T-cell (primary cell): ENCODE measurements at regions not wholly inside any gene's neighbourhood (a gene's known extent, or its start where the extent isn't known, plus 50 kb on each side); places are given as distances from the start of the nearest gene placed in this dataset.

ENCODE experiments used
- ATAC-seq, 4 experiments: fragments of 200-7000 bp in 3 of 4; fragments of 150-1000 bp in 1 of 4; cut with Tn5 transposase; replicated peaks in 1 of 4; 1 replicate in 3 of 4; 2 replicates in 1 of 4; pipeline ENCODE4 v1.10.0; 2021; ENCODE audit warnings: moderate library complexity in 3 of 4, mild to moderate bottlenecking in 2 of 4, moderate number of reproducible peaks in 1 of 4
- CTCF ChIA-PET, 2 donors: fragments of 300-600 bp; sonication (Branson Sonifier 250); formaldehyde crosslinking; loops; one replicate each; lab custom pipeline; 2022; ENCODE audit warnings: antibody characterized with exemption in 2 of 2; lab: Charles Lee
- POLR2A ChIA-PET, 2 donors: fragments of 300-600 bp; sonication (Branson Sonifier 250); formaldehyde crosslinking; loops; one replicate each; lab custom pipeline; 2022; ENCODE audit warnings: antibody characterized with exemption in 2 of 2; lab: Charles Lee
- DNase-seq, 35 experiments: peaks; one replicate each; pipeline versions ENCODE4 v3.0.0 to v3.0.0-alpha.2; 2013 to 2023
- H3K27ac ChIP-seq: one replicate; pipeline ENCODE4 v1.5.1; 2013; ENCODE audit warnings: low read length
- H3K27me3 ChIP-seq, 2 experiments: replicated peaks in 1 of 2; 1 replicate in 1 of 2; 2 replicates in 1 of 2; pipeline versions ENCODE4 v1.6.1 to v1.7.0; 2013; ENCODE audit warnings: low read length in 1 of 2, mixed read lengths in 1 of 2; ENCODE audit not compliant: control insufficient read depth in 2 of 2, insufficient read depth in 2 of 2; ENCODE audit errors: extremely low read depth in 1 of 2
- H3K36me3 ChIP-seq, 2 donors: 1 replicate in 1 of 2; 2 replicates in 1 of 2; pipeline versions ENCODE4 v1.6.1 to v1.7.0; 2013; ENCODE audit warnings: low read length in 1 of 2; ENCODE audit not compliant: control insufficient read depth in 2 of 2, insufficient read depth in 1 of 2; ENCODE audit errors: extremely low read depth in 1 of 2
- H3K4me1 ChIP-seq, 2 experiments: 1 replicate in 1 of 2; 2 replicates in 1 of 2; pipeline versions ENCODE4 v1.6.1 to v1.7.0; 2013; ENCODE audit warnings: low read length in 2 of 2, mixed read lengths in 1 of 2; ENCODE audit not compliant: insufficient read depth in 2 of 2, control insufficient read depth in 1 of 2; ENCODE audit errors: extremely low read depth in 1 of 2
- H3K4me3 ChIP-seq, 2 donors: 1 replicate in 1 of 2; 2 replicates in 1 of 2; pipeline versions ENCODE4 v1.5.1 to v1.7.0; 2013; ENCODE audit warnings: mild to moderate bottlenecking in 2 of 2, low read length in 1 of 2, moderate library complexity in 1 of 2; ENCODE audit not compliant: control insufficient read depth in 1 of 2; ENCODE audit errors: extremely low read depth in 1 of 2
- H3K9me3 ChIP-seq: 2 replicates; pipeline ENCODE4 v1.7.0; 2013
- H3K27ac Mint-ChIP-seq, 2 donors: one replicate each; pipeline ENCODE4 v1.8.0; 2020 to 2021; ENCODE audit warnings: mild to moderate bottlenecking in 2 of 2, mixed read lengths in 2 of 2
- H3K27me3 Mint-ChIP-seq, 2 donors: one replicate each; pipeline ENCODE4 v1.8.0; 2021 to 2022; ENCODE audit warnings: mixed read lengths in 2 of 2
- H3K36me3 Mint-ChIP-seq: one replicate; pipeline ENCODE4 v1.8.0; 2021; ENCODE audit warnings: mixed read lengths
- H3K4me1 Mint-ChIP-seq, 3 donors: one replicate each; pipeline ENCODE4 v1.8.0; 2020 to 2022; ENCODE audit warnings: mixed read lengths in 3 of 3, mild to moderate bottlenecking in 1 of 3
- H3K4me3 Mint-ChIP-seq, 3 donors: one replicate each; pipeline ENCODE4 v1.8.0; 2020 to 2022; ENCODE audit warnings: mild to moderate bottlenecking in 3 of 3, mixed read lengths in 3 of 3, moderate library complexity in 3 of 3
- H3K9me3 Mint-ChIP-seq, 3 donors: one replicate each; pipeline ENCODE4 v1.8.0; 2020 to 2022; ENCODE audit warnings: mixed read lengths in 3 of 3
- WGBS: methylation state at CpG from one replicate; pipeline ENCODE4 v1.1.5; 2013; ENCODE audit warnings: missing lambda C conversion rate; ENCODE audit not compliant: insufficient coverage; 5-methylcytosine and 5-hydroxymethylcytosine counted together

DNA sequence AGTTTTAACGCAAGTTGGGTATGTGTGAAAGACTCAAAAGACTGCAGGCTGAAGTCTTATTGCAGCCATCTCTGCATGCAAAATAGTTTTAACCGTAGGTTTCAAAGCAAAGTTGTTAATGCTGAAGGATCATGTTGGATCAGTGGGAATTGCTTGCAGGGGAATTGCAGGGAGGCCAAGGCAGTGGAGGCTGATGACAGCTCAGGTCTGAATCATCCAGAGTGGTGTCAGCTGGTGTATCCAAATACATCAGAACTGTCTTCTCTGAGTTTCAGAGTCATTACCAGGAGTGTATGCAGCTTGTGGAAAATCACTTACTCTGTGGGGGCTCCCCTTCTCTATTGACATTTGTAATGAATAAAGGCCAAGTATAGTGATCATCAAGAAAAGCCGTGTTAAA lies 435.7 kb downstream of the SH3GL2 start:
- Histone ChIP-seq H3K27me3 (no peaks in the 10 kb centered on the region), H3K4me1 (no peaks in the 10 kb centered on the region), H3K9me3 (no peaks in the 10 kb centered on the region), H3K36me3 (no peaks in the 10 kb centered on the region), H3K27ac (no peak overlapping the region), H3K4me3 (no peak overlapping the region)
- 78% methylated on average over 2 of the region's 3 CpGs for WGBS
- Mint-ChIP-seq H3K4me3 (no peak overlapping the region), H3K27me3 (no peaks in the 10 kb centered on the region), H3K9me3 (peaks cover 5 to 17% (median 15%) of the 10 kb centered on the region in 3 donors), H3K27ac (no peak overlapping the region), H3K36me3 (no peaks in the 10 kb centered on the region), H3K4me1 (no peaks in the 10 kb centered on the region)
- ChIA-PET CTCF (no interaction called here), POLR2A (no interaction called here)
- DNase-seq (no peak), ATAC-seq (no peak)

DNA sequence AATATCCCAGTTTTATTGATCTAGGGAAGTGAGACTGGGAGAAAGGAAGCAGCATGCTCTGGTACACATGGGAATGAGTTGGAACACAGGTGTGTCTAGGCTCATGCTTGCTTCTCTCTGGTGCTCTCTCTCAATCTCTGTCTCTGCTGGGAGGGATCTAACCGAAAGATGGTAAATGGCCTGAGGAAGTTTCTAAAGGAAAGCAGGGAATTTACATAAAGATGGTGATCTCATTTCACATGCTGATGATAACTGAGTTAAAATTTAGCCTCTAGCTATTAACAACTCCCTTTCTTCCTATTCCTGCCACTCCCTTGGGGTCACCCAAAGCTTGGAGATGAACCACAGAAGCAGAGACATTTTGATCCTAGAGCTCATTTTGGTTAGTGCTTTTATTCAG lies 436.2 kb downstream of the SH3GL2 start:
- no peak overlapping the region for H3K27ac Mint-ChIP-seq
- no peaks in the 10 kb centered on the region for H3K36me3 Mint-ChIP-seq
- POLR2A ChIA-PET, result no interaction called here

DNA sequence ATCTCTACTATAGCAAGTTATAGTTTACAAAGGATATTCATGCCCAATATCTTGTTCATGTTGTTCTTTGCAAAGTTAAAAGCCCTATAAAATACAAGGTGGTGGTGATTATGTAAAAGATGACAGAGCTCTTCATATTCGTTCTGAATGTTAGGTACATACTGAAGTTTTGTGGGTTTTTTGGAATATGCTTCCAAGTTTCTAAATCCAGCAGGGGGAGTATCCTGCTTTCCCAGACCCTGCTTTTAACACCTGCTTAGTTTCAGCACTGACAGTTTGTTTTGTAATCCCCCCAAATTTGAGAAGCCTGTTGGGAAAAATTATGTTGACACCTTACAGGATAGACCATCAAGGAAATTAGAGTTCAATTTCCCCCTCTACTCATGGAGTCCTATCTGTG lies 438.3 kb downstream of the SH3GL2 start:
- Histone ChIP-seq H3K27ac (no peak overlapping the region), H3K4me3 (no peak overlapping the region), H3K4me1 (no peaks in the 10 kb centered on the region), H3K36me3 (no peaks in the 10 kb centered on the region), H3K9me3 (no peaks in the 10 kb centered on the region), H3K27me3 (no peaks in the 10 kb centered on the region)
- H3K36me3 Mint-ChIP-seq, result no peaks in the 10 kb centered on the region
- no peak overlapping the region for H3K27ac Mint-ChIP-seq
- H3K27me3 Mint-ChIP-seq, result no peaks in the 10 kb centered on the region
- no peak overlapping the region for H3K4me3 Mint-ChIP-seq
- H3K9me3 Mint-ChIP-seq, result peaks cover 5 to 22% (median 17%) of the 10 kb centered on the region in 3 donors
- POLR2A ChIA-PET, result no interaction called here
- H3K4me1 Mint-ChIP-seq, result no peaks in the 10 kb centered on the region
- DNase-seq (no peak), ATAC-seq (no peak)
- WGBS, result no CpG with 5 or more reads among the region's 1 CpG
- CTCF ChIA-PET, result no interaction called here

More for the DNA sequence above, 436.2 kb downstream of the SH3GL2 start:
- Histone ChIP-seq H3K27ac (no peak overlapping the region), H3K9me3 (no peaks in the 10 kb centered on the region), H3K4me1 (no peaks in the 10 kb centered on the region), H3K4me3 (no peak overlapping the region), H3K27me3 (no peaks in the 10 kb centered on the region), H3K36me3 (no peaks in the 10 kb centered on the region)
- no CpG with 5 or more reads among the region's 1 CpG for WGBS
- H3K4me1 Mint-ChIP-seq, result no peaks in the 10 kb centered on the region
- no peaks in the 10 kb centered on the region for H3K27me3 Mint-ChIP-seq
- peaks cover 5 to 17% (median 15%) of the 10 kb centered on the region in 3 donors for H3K9me3 Mint-ChIP-seq
- no peak for ATAC-seq
- CTCF ChIA-PET, result no interaction called here
- H3K4me3 Mint-ChIP-seq, result no peak overlapping the region
- DNase-seq, result no peak

DNA sequence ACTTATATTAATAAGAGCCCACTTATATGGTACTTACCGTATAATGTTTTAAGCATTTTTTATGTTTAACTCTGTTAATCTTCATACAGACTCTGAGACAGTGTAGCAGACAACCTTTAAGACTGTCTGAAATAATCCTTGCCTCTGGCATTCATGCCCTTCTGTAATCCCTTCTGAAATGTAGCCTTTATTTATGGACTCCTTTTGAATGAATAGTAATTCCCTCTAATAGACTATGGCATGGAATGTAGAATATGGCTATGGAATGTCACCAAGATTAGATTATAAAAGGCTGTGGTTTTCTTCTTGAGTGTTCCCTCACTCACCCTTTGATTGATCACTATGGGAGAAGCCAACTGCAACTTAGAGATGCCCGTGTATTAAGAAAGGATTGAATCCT lies 439.4 kb downstream of the SH3GL2 start:
- ChIA-PET CTCF (no interaction called here), POLR2A (no interaction called here)
- WGBS, result no CpG with 5 or more reads among the region's 2 CpGs
- Histone ChIP-seq H3K36me3 (no peaks in the 10 kb centered on the region), H3K9me3 (no peaks in the 10 kb centered on the region), H3K27me3 (no peaks in the 10 kb centered on the region), H3K4me3 (no peak overlapping the region), H3K4me1 (no peaks in the 10 kb centered on the region), H3K27ac (no peak overlapping the region)
- no peak overlapping the region for H3K27ac Mint-ChIP-seq
- no peak for DNase-seq
- no peaks in the 10 kb centered on the region for H3K27me3 Mint-ChIP-seq
- no peaks in the 10 kb centered on the region for H3K36me3 Mint-ChIP-seq
- H3K4me3 Mint-ChIP-seq, result no peak overlapping the region
- peaks cover 5 to 22% (median 17%) of the 10 kb centered on the region in 3 donors for H3K9me3 Mint-ChIP-seq
- ATAC-seq, result no peak
- no peaks in the 10 kb centered on the region for H3K4me1 Mint-ChIP-seq

DNA sequence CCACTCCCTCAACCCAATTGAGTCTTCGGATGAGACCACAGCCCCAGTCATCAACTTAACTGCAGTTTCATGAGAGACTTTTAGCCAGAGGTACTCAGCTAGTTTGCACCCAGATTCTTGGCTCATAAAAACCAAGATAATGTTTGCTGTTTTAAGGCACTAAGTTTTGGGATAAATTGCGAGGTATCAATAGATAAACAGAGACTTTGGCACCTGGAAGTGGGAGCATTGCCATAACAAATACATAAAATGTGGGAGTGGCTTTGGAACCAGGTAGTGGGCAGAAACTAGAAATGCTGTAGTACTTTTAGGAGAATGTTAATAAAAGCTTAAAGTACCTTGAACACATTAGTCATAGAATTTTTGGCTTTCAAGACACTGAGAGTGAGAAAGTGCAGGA lies 439.8 kb downstream of the SH3GL2 start:
- ChIA-PET CTCF (no interaction called here), POLR2A (no interaction called here)
- H3K27ac ChIP-seq, result no peak overlapping the region
- H3K27me3 ChIP-seq, result no peaks in the 10 kb centered on the region
- no CpG with 5 or more reads among the region's 2 CpGs for WGBS
- no peaks in the 10 kb centered on the region for H3K27me3 Mint-ChIP-seq
- no peaks in the 10 kb centered on the region for H3K4me1 ChIP-seq
- no peaks in the 10 kb centered on the region for H3K36me3 Mint-ChIP-seq
- H3K4me3 ChIP-seq, result no peak overlapping the region
- no peak for ATAC-seq
- H3K36me3 ChIP-seq, result no peaks in the 10 kb centered on the region
- H3K4me3 Mint-ChIP-seq, result no peak overlapping the region
- no peak overlapping the region for H3K27ac Mint-ChIP-seq
- no peak for DNase-seq
- peaks cover 5 to 22% (median 17%) of the 10 kb centered on the region in 3 donors for H3K9me3 Mint-ChIP-seq
- H3K4me1 Mint-ChIP-seq, result no peaks in the 10 kb centered on the region
- H3K9me3 ChIP-seq, result no peaks in the 10 kb centered on the region

DNA sequence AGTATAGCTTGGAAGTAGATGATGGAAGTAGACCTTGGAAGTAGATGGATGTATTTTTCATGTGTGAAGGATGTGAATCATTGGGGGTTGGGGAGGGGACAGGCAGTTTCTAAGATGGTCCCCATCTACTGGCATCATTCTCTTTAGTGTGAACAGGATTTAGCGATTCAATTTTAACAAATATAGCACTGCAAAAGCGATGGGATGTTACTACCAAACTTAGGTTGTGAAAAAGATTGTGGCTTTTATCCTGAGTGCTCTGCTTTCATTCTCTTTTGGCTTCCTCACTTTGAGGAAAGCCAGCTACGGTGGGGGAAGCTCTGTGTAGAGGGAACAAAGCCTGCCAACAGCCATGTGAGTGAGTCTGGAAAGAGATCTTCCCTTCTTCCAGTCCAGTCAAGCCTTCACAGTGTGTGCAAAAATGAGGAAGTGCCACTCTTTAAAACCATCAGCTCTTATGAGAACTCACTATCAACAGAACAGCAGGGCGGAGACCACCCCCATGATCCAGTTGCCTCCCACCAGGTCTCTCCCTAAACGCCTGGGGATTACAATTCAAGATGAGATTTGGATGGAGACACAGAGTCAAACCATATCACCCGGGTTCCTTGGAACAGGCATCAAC lies 441.4 kb downstream of the SH3GL2 start:
- H3K4me1 Mint-ChIP-seq, result no peaks in the 10 kb centered on the region
- H3K27me3 Mint-ChIP-seq, result no peaks in the 10 kb centered on the region

DNA sequence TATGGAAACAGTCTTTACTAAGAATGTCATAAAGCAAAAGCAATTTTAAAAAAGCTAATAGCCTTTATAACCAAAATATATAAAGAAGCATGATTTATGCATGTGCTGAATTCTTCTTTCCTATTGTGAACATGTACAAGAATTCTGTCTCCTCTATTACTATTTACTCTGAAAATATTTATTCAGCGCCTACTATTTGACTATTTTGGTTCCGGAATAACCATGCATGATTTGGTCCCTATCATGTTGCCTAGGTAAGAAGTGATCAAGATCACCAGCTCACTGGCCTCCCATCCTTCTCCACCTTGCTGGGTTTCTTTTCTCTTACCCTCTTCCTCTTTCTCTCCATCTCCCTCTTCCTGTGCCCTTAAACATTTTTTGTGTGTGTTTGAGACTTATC lies 443.8 kb downstream of the SH3GL2 start:
- ATAC-seq (no peak), DNase-seq (no peak)
- Histone ChIP-seq H3K4me3 (no peak overlapping the region), H3K27me3 (no peaks in the 10 kb centered on the region), H3K27ac (no peak overlapping the region), H3K36me3 (no peaks in the 10 kb centered on the region), H3K9me3 (no peaks in the 10 kb centered on the region), H3K4me1 (no peaks in the 10 kb centered on the region)
- Mint-ChIP-seq H3K27ac (no peak overlapping the region), H3K36me3 (no peaks in the 10 kb centered on the region), H3K4me3 (no peak overlapping the region), H3K4me1 (no peaks in the 10 kb centered on the region), H3K27me3 (no peaks in the 10 kb centered on the region), H3K9me3 (peaks cover 5 to 35% (median 15%) of the 10 kb centered on the region in 3 donors)
- POLR2A ChIA-PET, result no interaction called here
- WGBS, result 92% methylated on average over 2 of the region's 2 CpGs
- CTCF ChIA-PET, result interaction anchor here in 1 of 2 donors (0.6 kb wide), 1 partner anchor 53 kb away, joined by 4 read pairs; no protein-coding TSS in a partner anchor

More for the DNA sequence above, 441.4 kb downstream of the SH3GL2 start:
- peaks cover 5 to 22% (median 14%) of the 10 kb centered on the region in 3 donors for H3K9me3 Mint-ChIP-seq
- ChIA-PET CTCF (no interaction called here), POLR2A (no interaction called here)
- no peak overlapping the region for H3K4me3 ChIP-seq
- no peak overlapping the region for H3K4me3 Mint-ChIP-seq
- no peaks in the 10 kb centered on the region for H3K36me3 ChIP-seq
- no peak overlapping the region for H3K27ac ChIP-seq
- no peaks in the 10 kb centered on the region for H3K9me3 ChIP-seq
- 80% methylated on average over 1 of the region's 6 CpGs for WGBS
- H3K36me3 Mint-ChIP-seq, result no peaks in the 10 kb centered on the region
- H3K27me3 ChIP-seq, result no peaks in the 10 kb centered on the region
- no peaks in the 10 kb centered on the region for H3K4me1 ChIP-seq
- DNase-seq (no peak), ATAC-seq (no peak)
- no peak overlapping the region for H3K27ac Mint-ChIP-seq
